Activated B cell treated with CpG ODN at 0.5 μM for 24 hours (primary cell): ENCODE measurements at regions not wholly inside any gene's neighbourhood (a gene's known extent, or its start where the extent isn't known, plus 50 kb on each side); places are given as distances from the start of the nearest gene placed in this dataset.

Experiments
- ATAC-seq: fragments of 200-7000 bp; cut with Tn5 transposase; one replicate; pipeline ENCODE4 v1.10.0; 2021; ENCODE audit warnings: low read depth, mild to moderate bottlenecking, moderate library complexity
- CTCF ChIA-PET: fragments of 350-600 bp; sonication (Branson Sonifier 250); formaldehyde crosslinking; loops from one replicate; lab custom pipeline; 2021; ENCODE audit warnings: antibody characterized with exemption; lab: Charles Lee
- POLR2A ChIA-PET: fragments of 350-600 bp; sonication (Branson Sonifier 250); formaldehyde crosslinking; loops from one replicate; lab custom pipeline; 2021; ENCODE audit warnings: antibody characterized with exemption; lab: Charles Lee
- DNase-seq: peaks from one replicate; pipeline ENCODE4 v3.0.0; 2022
- H3K27ac Mint-ChIP-seq: one replicate; pipeline ENCODE4 v1.8.0; 2020; ENCODE audit warnings: mixed read lengths
- H3K27me3 Mint-ChIP-seq: one replicate; pipeline ENCODE4 v1.8.0; 2021; ENCODE audit warnings: mixed read lengths
- H3K36me3 Mint-ChIP-seq: one replicate; pipeline ENCODE4 v1.8.0; 2021; ENCODE audit warnings: low read depth, mixed read lengths
- H3K4me1 Mint-ChIP-seq: one replicate; pipeline ENCODE4 v1.8.0; 2021; ENCODE audit warnings: mixed read lengths
- H3K4me3 Mint-ChIP-seq: one replicate; pipeline ENCODE4 v1.8.0; 2020; ENCODE audit warnings: mild to moderate bottlenecking, mixed read lengths
- H3K9me3 Mint-ChIP-seq: one replicate; pipeline ENCODE4 v1.8.0; 2020; ENCODE audit warnings: mixed read lengths
- intact Hi-C: fragments of 100-400 bp; cut with micrococcal nuclease; formaldehyde crosslinking; loops from one replicate; pipeline ENCODE4 v1.15.1; 2024
- TF ChIP-seq, protein P1 (sequence below): fragments of 200-600 bp; IDR thresholded peaks from one replicate; pipeline ENCODE4 v1.8.0; 2022; ENCODE audit warnings: antibody characterized with exemption, mild to moderate bottlenecking

DNA sequence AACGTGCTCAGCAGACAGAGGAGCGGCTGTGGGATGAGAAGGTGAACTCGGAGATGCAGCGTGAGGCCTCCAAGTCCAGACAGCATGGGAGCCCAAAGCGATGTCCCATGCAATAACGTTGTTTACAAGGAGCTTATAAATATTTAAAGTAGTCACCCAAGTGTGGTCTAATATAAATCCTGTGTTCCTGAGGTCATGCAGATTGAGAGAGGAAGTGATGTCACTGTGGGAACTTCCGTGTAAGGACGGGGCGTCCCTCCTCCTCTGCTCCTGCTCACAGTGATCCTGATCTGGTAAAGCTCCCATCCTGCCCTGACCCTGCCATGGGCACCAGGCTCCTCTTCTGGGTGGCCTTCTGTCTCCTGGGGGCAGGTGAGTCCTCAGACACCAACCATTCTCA is 94.7 kb upstream of the PRSS58 start:
- CTCF ChIA-PET: no interaction called here
- no peaks in the 10 kb centered on the region for H3K36me3 Mint-ChIP-seq
- peaks cover 15% of the 10 kb centered on the region for H3K27me3 Mint-ChIP-seq
- H3K4me1 Mint-ChIP-seq: no peaks in the 10 kb centered on the region
- H3K27ac Mint-ChIP-seq: no peak overlapping the region
- ATAC-seq (no peak), DNase-seq (no peak)
- intact Hi-C loops: no loop called here
- H3K4me3 Mint-ChIP-seq: no peak overlapping the region
- no peaks in the 10 kb centered on the region for H3K9me3 Mint-ChIP-seq
- TF ChIP-seq, protein P1, sequence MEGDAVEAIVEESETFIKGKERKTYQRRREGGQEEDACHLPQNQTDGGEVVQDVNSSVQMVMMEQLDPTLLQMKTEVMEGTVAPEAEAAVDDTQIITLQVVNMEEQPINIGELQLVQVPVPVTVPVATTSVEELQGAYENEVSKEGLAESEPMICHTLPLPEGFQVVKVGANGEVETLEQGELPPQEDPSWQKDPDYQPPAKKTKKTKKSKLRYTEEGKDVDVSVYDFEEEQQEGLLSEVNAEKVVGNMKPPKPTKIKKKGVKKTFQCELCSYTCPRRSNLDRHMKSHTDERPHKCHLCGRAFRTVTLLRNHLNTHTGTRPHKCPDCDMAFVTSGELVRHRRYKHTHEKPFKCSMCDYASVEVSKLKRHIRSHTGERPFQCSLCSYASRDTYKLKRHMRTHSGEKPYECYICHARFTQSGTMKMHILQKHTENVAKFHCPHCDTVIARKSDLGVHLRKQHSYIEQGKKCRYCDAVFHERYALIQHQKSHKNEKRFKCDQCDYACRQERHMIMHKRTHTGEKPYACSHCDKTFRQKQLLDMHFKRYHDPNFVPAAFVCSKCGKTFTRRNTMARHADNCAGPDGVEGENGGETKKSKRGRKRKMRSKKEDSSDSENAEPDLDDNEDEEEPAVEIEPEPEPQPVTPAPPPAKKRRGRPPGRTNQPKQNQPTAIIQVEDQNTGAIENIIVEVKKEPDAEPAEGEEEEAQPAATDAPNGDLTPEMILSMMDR: no peak
- POLR2A ChIA-PET: no interaction called here

DNA sequence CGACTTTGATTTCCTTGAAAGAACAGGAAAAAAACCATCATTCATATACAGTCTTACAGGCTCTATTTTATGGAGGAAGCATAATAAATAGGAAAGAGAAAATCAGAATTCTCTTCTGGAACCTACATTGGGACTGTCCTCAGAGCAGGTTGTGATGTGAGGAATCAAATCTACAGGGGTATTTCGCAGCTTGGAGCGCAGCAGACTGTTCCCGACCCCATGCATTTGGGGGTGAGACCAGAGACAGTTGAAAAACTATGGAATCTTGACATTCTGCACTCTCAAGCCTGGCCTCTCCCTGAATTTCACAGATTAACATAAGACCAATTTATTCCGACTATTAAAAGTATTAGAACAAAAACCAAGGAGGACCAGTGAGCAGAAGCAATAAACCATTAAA is 93.3 kb upstream of the PRSS58 start:
- H3K27ac Mint-ChIP-seq: no peak overlapping the region
- CTCF ChIA-PET: no interaction called here
- intact Hi-C loops: no loop called here
- H3K4me3 Mint-ChIP-seq: no peak overlapping the region
- H3K4me1 Mint-ChIP-seq: no peaks in the 10 kb centered on the region
- POLR2A ChIA-PET: no interaction called here
- DNase-seq (no peak), ATAC-seq (no peak)
- peaks cover 14% of the 10 kb centered on the region for H3K27me3 Mint-ChIP-seq
- no peaks in the 10 kb centered on the region for H3K9me3 Mint-ChIP-seq
- H3K36me3 Mint-ChIP-seq: no peaks in the 10 kb centered on the region
- TF ChIP-seq, protein P1: no peak

DNA sequence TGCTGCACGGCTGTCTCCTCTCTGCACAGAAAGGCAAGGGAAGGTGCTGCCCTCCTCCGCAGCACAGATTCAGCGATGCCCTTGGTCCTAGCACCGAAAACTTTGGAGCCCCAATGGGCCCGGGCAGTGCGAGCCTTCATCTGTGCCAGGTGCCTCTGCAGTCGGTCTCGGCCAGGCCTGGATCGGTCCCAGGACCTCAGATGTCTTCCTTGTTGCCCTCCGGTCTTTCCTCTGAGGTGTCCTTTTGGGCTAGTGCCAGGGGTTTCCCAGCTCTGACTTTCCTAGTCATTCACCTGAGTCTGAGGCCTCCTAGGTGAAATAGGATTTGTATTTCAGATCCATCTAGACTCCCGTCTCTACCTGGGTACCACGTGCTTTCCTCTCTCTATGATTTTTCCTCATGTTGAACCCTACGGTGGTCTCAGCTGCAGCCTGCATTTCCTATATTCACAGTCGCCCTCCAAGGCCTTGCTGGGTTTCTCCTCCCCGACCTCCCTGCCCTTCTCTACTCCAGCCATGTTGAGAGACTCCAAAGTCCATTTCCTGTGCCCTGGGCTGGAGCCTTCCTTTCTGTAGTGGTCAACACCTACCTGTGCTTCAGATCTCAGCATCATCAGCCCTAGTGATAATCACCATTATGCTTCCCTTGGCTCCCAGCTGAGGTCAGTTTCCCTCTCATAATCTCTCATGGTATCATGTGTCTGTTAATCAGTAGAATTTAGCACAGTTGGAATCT is 92.0 kb upstream of the PRSS58 start:
- Mint-ChIP-seq H3K4me1 (no peaks in the 10 kb centered on the region), H3K27ac (no peak overlapping the region), H3K36me3 (no peaks in the 10 kb centered on the region), H3K4me3 (no peak overlapping the region), H3K27me3 (peaks cover 16% of the 10 kb centered on the region), H3K9me3 (no peaks in the 10 kb centered on the region)
- ChIA-PET POLR2A (no interaction called here), CTCF (no interaction called here)
- TF ChIP-seq, protein P1: no peak
- ATAC-seq: no peak
- no peak for DNase-seq
- intact Hi-C loops: no loop called here

DNA sequence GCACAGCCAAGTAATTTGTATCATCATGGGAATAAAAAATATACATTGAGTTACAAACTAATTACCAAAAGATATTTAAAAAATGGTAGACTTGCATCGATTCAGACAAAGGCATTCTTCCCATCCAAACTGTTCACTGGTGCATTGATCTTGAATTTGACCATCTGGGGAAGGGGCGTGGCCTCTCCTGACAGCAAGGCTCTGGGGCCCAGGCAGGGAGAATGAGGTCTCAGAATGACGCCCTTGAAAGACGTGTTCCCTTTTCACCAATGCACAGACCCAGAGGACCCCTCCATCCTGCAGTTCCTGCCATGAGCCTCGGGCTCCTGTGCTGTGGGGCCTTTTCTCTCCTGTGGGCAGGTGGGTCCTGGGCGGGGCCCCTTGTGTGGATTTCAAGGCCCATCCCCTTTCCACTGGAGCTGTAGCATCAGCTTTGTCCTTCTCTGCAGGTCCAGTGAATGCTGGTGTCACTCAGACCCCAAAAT is 91.1 kb upstream of the PRSS58 start:
- intact Hi-C loops: no loop called here
- ChIA-PET CTCF (no interaction called here), POLR2A (no interaction called here)
- DNase-seq: no peak
- TF ChIP-seq, protein P1: no peak
- H3K4me1 Mint-ChIP-seq: no peaks in the 10 kb centered on the region
- no peaks in the 10 kb centered on the region for H3K9me3 Mint-ChIP-seq
- H3K4me3 Mint-ChIP-seq: no peak overlapping the region
- no peak overlapping the region for H3K27ac Mint-ChIP-seq
- no peak for ATAC-seq
- H3K27me3 Mint-ChIP-seq: peaks cover 17% of the 10 kb centered on the region
- H3K36me3 Mint-ChIP-seq: no peaks in the 10 kb centered on the region

DNA sequence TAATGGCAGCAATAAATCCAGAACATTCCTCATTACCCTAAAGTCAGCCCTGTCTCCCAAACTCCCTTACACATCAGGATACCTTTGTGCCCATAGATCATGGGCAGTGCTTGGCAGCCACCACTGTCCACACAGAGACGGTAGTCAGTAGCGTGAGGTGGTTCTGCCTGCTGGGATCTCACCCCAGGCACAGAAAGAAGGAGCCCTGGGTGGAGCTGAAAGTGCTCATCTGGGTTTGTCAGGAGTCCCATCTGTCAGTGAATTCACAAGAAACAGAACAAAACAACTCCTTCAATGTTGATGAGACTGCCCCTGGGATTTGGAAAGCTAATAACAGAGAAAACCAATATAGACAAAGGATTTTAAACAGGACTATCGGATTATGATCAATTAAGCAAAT is 90.2 kb upstream of the PRSS58 start:
- Mint-ChIP-seq H3K27me3 (peaks cover 17% of the 10 kb centered on the region), H3K27ac (no peak overlapping the region), H3K36me3 (no peaks in the 10 kb centered on the region), H3K4me1 (no peaks in the 10 kb centered on the region), H3K9me3 (no peaks in the 10 kb centered on the region), H3K4me3 (no peak overlapping the region)
- POLR2A ChIA-PET: no interaction called here
- CTCF ChIA-PET: no interaction called here
- DNase-seq (no peak), ATAC-seq (no peak)
- TF ChIP-seq, protein P1: no peak
- intact Hi-C loops: no loop called here
